Epithelial cell of proximal tubule (primary cell): ENCODE measurements at regions not wholly inside any gene's neighbourhood (a gene's known extent, or its start where the extent isn't known, plus 50 kb on each side); places are given as distances from the start of the nearest gene placed in this dataset.

Experiments used
- DNase-seq: peaks from one replicate; pipeline ENCODE4 v3.0.0-alpha.2; 2011; ENCODE audit warnings: low read depth
- H3K4me3 ChIP-seq: 2 replicates; pipeline ENCODE4 v1.5.1; 2011; ENCODE audit warnings: low read depth, mild to moderate bottlenecking, low read length
- TF ChIP-seq, protein P1 (sequence below): conservative IDR thresholded peaks from 2 replicates; pipeline ENCODE4 v1.5.1; 2012; ENCODE audit warnings: low read depth, mild to moderate bottlenecking, low read length

DNA sequence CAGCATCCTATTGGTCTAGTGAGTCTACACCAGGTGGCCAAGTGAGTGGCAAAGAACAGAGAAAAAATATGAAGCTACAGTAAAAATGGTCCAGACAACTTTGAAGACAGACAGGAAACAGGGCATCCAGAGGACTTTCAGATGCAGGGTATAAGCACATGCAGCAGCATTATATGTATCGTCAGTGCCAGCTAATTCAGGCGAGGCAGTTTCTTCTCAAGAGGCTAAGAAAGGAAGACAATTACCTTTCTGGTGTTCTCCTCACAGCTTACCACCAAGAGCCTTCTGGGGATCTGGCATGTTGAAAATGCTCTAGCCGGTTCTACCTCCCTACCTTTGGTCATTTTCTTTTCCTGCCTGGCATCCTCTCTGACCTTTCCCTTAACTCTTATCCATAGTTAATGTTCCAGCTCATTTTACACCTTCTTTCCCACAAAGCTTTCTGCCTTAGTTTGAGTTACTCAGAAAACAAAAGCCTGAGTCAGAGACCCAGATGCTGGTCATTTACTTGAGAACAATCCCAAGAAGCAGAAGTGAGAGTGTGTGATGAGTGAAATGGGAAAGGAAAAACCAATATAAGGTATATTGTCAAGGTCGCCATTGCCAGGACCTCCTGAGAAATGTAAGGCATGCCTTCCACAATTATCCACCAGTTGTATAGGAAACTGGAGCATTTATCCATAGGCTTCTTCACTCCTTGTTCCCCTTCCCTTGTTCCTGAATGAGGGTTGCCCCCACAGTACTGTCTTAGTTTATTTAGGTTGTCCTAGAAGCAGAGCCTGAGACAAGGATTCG lies 444.1 kb downstream of the PLPP3 start:
- peak; percentile 66 for DNase-seq
- TF ChIP-seq, protein P1, sequence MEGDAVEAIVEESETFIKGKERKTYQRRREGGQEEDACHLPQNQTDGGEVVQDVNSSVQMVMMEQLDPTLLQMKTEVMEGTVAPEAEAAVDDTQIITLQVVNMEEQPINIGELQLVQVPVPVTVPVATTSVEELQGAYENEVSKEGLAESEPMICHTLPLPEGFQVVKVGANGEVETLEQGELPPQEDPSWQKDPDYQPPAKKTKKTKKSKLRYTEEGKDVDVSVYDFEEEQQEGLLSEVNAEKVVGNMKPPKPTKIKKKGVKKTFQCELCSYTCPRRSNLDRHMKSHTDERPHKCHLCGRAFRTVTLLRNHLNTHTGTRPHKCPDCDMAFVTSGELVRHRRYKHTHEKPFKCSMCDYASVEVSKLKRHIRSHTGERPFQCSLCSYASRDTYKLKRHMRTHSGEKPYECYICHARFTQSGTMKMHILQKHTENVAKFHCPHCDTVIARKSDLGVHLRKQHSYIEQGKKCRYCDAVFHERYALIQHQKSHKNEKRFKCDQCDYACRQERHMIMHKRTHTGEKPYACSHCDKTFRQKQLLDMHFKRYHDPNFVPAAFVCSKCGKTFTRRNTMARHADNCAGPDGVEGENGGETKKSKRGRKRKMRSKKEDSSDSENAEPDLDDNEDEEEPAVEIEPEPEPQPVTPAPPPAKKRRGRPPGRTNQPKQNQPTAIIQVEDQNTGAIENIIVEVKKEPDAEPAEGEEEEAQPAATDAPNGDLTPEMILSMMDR, result no peak
- no peak overlapping the region for H3K4me3 ChIP-seq

DNA sequence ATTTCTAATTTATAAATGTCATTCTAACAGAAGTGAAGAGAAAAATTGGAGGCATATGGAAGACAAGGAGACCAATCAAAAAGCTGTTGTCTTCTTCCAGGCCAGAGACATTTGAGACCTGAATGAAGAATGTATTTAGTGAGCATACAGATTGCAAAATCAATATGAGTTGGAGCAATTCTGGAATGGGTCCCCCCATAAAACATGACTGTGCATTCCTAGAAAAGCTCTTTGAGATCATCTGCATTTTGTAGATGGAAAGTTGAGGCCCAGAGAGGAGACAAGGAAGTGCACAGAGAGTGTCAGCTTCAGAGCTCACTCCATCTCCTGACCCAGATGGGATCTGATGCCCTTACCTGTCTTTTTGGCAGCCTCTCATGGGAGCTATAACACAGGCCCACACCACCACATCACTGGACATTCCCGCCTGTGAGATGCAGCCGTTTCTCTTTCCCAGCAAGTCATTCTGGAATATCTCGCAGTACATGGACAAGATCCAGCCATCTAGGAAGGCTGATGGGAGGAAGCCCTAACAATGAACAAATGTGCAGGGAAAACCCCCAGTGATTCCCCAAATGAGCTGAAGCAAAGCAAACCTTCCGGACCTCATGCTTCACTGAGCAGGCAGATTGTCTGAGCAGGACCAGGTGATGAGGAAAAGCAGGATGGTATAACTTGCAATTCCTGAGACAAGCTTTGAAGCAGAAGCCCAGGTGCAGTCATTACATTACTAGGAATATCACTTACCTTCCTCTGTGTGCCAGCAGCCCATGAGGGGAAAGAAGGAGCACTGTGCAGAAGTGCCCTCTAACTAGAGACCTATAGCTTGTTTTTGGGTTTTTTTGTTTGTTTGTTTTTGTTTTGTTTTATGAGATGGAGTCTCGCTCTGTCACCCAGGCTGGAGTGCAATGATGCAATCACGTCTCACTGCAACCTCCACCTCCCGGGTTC lies 445.6 kb downstream of the PLPP3 start:
- DNase-seq, result peak; percentile 78
- no peak overlapping the region for H3K4me3 ChIP-seq
- TF ChIP-seq, protein P1, result no peak

DNA sequence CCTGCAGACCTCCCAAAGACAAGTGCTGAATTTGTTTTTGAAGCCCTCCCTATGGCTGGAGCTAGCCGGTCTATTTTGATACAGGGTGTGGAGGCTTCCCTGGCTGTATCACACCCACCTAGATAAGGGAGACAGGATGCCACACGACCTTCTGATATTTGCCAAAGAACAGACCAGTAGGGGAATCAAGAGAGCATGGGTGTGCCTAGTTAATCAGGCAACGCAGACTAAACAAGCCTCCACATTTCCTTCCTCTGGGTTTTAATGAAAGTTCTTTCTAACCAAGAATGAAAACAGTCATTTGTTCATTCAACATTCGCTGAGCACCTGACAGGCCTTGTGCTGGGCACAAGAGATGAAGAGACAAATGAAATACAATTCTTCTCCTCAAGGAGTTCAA lies 446.8 kb downstream of the PLPP3 start:
- TF ChIP-seq, protein P1, result no peak
- no peak for DNase-seq
- no peak overlapping the region for H3K4me3 ChIP-seq

DNA sequence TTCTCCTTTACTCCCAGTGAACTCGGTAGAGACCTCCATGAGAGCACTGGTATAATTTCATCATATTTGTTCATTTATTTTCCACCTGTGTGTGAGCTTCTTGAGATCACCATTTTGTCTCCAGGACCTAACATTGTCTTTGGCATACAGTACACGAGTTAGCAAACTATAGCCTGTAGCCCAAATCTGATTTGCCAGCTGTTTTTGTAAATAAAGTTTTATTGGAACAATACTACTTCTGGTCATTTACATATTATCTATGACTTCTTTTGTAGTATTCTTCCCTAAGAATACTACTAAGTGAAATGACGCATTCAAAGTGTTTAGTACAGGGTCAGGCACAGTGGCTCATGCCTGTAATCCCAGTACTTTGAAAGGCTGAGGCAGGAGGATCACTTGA lies 449.5 kb downstream of the PLPP3 start:
- no peak for DNase-seq
- TF ChIP-seq, protein P1, result no peak
- H3K4me3 ChIP-seq, result no peak overlapping the region

DNA sequence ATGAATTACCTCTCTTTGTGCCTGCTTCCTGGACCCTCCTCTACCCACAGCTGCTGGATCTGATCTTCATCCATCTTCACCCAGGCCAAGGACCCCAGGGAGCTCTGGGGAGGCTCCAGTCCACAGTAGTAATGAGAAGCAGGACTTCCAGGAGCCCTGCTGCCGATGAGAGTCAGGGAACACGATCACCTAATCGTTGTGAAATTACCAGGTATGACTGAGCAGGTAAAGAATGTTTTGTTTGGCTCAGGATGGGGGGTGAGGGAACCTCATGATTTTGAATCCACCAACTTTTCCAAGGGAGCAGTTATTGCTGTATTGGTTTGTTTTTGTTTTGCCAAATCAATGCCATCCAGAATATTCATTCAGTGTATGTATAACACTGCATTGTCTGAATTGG lies 454.0 kb downstream of the PLPP3 start:
- TF ChIP-seq, protein P1, result no peak
- DNase-seq, result no peak
- H3K4me3 ChIP-seq, result no peak overlapping the region

DNA sequence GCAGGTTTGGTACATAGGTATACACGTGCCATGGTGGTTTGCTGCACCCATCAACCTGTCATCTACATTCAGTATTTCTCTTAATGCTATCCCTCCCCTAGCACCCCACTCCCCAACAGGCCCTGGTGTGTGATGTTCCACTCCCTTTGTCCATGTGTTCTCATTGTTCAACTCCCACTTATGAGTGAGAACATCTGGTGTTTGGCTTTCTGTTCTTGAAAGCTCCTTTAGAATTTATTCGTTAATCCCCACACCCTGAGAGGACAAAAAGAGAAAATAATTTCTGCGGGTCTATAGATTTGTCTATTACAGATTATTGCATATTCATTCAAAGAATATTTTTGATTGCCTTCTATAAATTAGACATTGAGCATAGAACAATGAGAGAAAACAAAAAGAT lies 455.5 kb downstream of the PLPP3 start:
- DNase-seq, result no peak
- TF ChIP-seq, protein P1, result no peak
- no peak overlapping the region for H3K4me3 ChIP-seq
